GM23338 (cell line): ENCODE measurements at regions not wholly inside any gene's neighbourhood (a gene's known extent, or its start where the extent isn't known, plus 50 kb on each side); places are given as distances from the start of the nearest gene placed in this dataset.

Experiments
- ATAC-seq: fragments of 200-7000 bp; cut with Tn5 transposase; 3 replicates; pipeline ENCODE4 v1.9.1; 2020
- DNase-seq: peaks from one replicate; pipeline ENCODE4 v3.0.0-alpha.2; 2015; ENCODE audit warnings: low spot score
- H2AFZ ChIP-seq: fragments of 200-600 bp; sonication (generic); 2 replicates; pipeline ENCODE4 v1.8.0; 2016; ENCODE audit warnings: antibody characterized with exemption, mild to moderate bottlenecking, moderate library complexity
- H3F3A ChIP-seq: fragments of 200-600 bp; sonication (generic); replicated peaks from 2 replicates; pipeline ENCODE4 v1.8.0; 2017; ENCODE audit warnings: antibody characterized with exemption, mixed run types, low read depth
- H3K27ac ChIP-seq: fragments of 200-600 bp; sonication (generic); 2 replicates; pipeline ENCODE4 v1.6.1; 2016; ENCODE audit warnings: low read depth
- H3K27me3 ChIP-seq: fragments of 200-600 bp; sonication (generic); 2 replicates; pipeline ENCODE4 v1.8.0; 2016; ENCODE audit warnings: mild to moderate bottlenecking, mixed run types, moderate library complexity; ENCODE audit not compliant: insufficient read depth
- H3K36me3 ChIP-seq: fragments of 200-600 bp; sonication (generic); 2 replicates; pipeline ENCODE4 v1.8.0; 2016; ENCODE audit warnings: mild to moderate bottlenecking; ENCODE audit not compliant: insufficient read depth
- H3K4me1 ChIP-seq: fragments of 200-600 bp; sonication (generic); 2 replicates; pipeline ENCODE4 v1.8.0; 2016; ENCODE audit warnings: mild to moderate bottlenecking, moderate library complexity; ENCODE audit not compliant: insufficient read depth
- H3K4me2 ChIP-seq: fragments of 200-600 bp; sonication (generic); 2 replicates; pipeline ENCODE4 v1.7.1; 2017; ENCODE audit warnings: mixed run types
- H3K4me3 ChIP-seq: fragments of 200-600 bp; sonication (generic); 2 replicates; pipeline ENCODE4 v1.6.1; 2016; ENCODE audit warnings: mixed run types
- H3K79me2 ChIP-seq: fragments of 200-600 bp; sonication (generic); replicated peaks from 2 replicates; pipeline ENCODE4 v1.8.0; 2017; ENCODE audit warnings: mild to moderate bottlenecking; ENCODE audit not compliant: insufficient read depth
- H3K9me2 ChIP-seq: fragments of 200-600 bp; sonication (generic); 2 replicates; pipeline ENCODE4 v1.8.0; 2017; ENCODE audit not compliant: insufficient read depth
- H4K20me1 ChIP-seq: fragments of 200-600 bp; sonication (generic); replicated peaks from 2 replicates; pipeline ENCODE4 v1.8.0; 2017; ENCODE audit warnings: mild to moderate bottlenecking; ENCODE audit not compliant: insufficient read depth
- H3K27ac Mint-ChIP-seq: 2 replicates; pipeline ENCODE4 v1.8.0; 2020; ENCODE audit warnings: inconsistent platforms, mild to moderate bottlenecking, moderate library complexity, mixed read lengths
- H3K27me3 Mint-ChIP-seq: 3 replicates; pipeline ENCODE4 v1.8.0; 2022; ENCODE audit warnings: low read depth, mild to moderate bottlenecking, moderate library complexity, mixed read lengths, inconsistent platforms; ENCODE audit not compliant: insufficient read depth, poor library complexity
- H3K36me3 Mint-ChIP-seq: 3 replicates; pipeline ENCODE4 v1.8.0; 2021; ENCODE audit warnings: low read depth, mild to moderate bottlenecking, inconsistent platforms, moderate library complexity, mixed read lengths
- H3K4me1 Mint-ChIP-seq: 3 replicates; pipeline ENCODE4 v1.8.0; 2020; ENCODE audit warnings: mild to moderate bottlenecking, inconsistent platforms, mixed read lengths
- H3K4me3 Mint-ChIP-seq: 3 replicates; pipeline ENCODE4 v1.8.0; 2021; ENCODE audit warnings: moderate library complexity, mild to moderate bottlenecking, inconsistent platforms, mixed read lengths
- H3K9me3 Mint-ChIP-seq: 3 replicates; pipeline ENCODE4 v1.8.0; 2020; ENCODE audit warnings: moderate library complexity, mild to moderate bottlenecking, inconsistent platforms, mixed read lengths
- CREB1 ChIP-seq: fragments of 250-450 bp; sonication (Bioruptor Pico); IDR thresholded peaks from 2 replicates; pipeline ENCODE4 v1.5.0; 2020; ENCODE audit warnings: low read depth, mild to moderate bottlenecking, moderate library complexity
- CTCF ChIP-seq, 2 experiments: fragments of 200-600 bp in 1 of 2; sonication (generic) in 1 of 2; conservative IDR thresholded peaks; 2 replicates each; pipeline versions ENCODE4 v1.5.1 to v1.6.1; 2016 to 2017; ENCODE audit warnings: antibody characterized with exemption in 2 of 2, low read depth in 2 of 2, mild to moderate bottlenecking in 2 of 2, moderate library complexity in 1 of 2
- EZH2phosphoT487 ChIP-seq: fragments of 200-600 bp; sonication (generic); IDR thresholded peaks from one replicate; pipeline ENCODE4 v1.8.1; 2018; ENCODE audit warnings: antibody characterized with exemption; ENCODE audit not compliant: unreplicated experiment
- JUNB ChIP-seq: IDR thresholded peaks from one replicate; pipeline ENCODE4 v1.6.1; 2016; ENCODE audit warnings: antibody characterized with exemption; ENCODE audit not compliant: unreplicated experiment
- REST ChIP-seq: IDR thresholded peaks from one replicate; pipeline ENCODE4 v1.6.1; 2018; ENCODE audit warnings: antibody characterized with exemption; ENCODE audit not compliant: unreplicated experiment
- STAT1 ChIP-seq: IDR thresholded peaks from one replicate; pipeline ENCODE4 v1.6.1; 2016; ENCODE audit warnings: antibody characterized with exemption; ENCODE audit not compliant: unreplicated experiment
- ZNF114 ChIP-seq: fragments of 250-450 bp; sonication (Bioruptor Pico); IDR thresholded peaks from 2 replicates; pipeline ENCODE4 v1.5.0; 2020; ENCODE audit warnings: mild to moderate bottlenecking, moderate library complexity
- ZNF331 ChIP-seq: fragments of 250-450 bp; sonication (Bioruptor Pico); IDR thresholded peaks from 2 replicates; pipeline ENCODE4 v1.5.0; 2020; ENCODE audit warnings: low read depth, mild to moderate bottlenecking, moderate library complexity

GRCh38 chr1:195794225-195794624, 814.0 kb downstream of the KCNT2 start (continued):
- TF ChIP-seq JUNB: no peak
- TF ChIP-seq ZNF331 (CRISPR knock-in tag): no peak

- DNase-seq (no peak), ATAC-seq (no peak)
- Histone ChIP-seq H3K4me3 (no peak overlapping the region), H3K27ac (no peak overlapping the region), H4K20me1 (no peaks in the 10 kb centered on the region), H3K79me2 (no peaks in the 10 kb centered on the region), H3K4me2 (no peak overlapping the region), H3K27me3 (no peaks in the 10 kb centered on the region), H3K4me1 (0 out of 2 replicates have a peak, but pooled peaks cover 9% of the 10 kb centered on the region), H2AFZ (no peak overlapping the region), H3K36me3 (no peaks in the 10 kb centered on the region), H3F3A (no peaks in the 10 kb centered on the region), H3K9me2 (0 out of 2 replicates have a peak, but pooled peaks cover 10% of the 10 kb centered on the region)
- TF ChIP-seq EZH2phosphoT487 (no peak), STAT1 (no peak), REST (no peak), CREB1 (CRISPR knock-in tag) (no peak)
- Mint-ChIP-seq H3K36me3 (peaks cover 13% of the 10 kb centered on the region; the same call in 2 of the 3 replicates), H3K4me3 (no peak overlapping the region), H3K4me1 (peaks cover 6% of the 10 kb centered on the region), H3K27ac (no peak overlapping the region), H3K9me3 (peaks cover 21% of the 10 kb centered on the region), H3K27me3 (no peaks in the 10 kb centered on the region)
These were observed 816.4 kb downstream of the KCNT2 start for GRCh38 chr1:195791796-195792195.

GRCh38 chr1:195790514-195791168, 817.6 kb downstream of the KCNT2 start:
- Mint-ChIP-seq H3K4me1 (peaks cover 6% of the 10 kb centered on the region), H3K27ac (no peak overlapping the region), H3K36me3 (peaks cover 13% of the 10 kb centered on the region; the same call in 2 of the 3 replicates), H3K27me3 (no peaks in the 10 kb centered on the region), H3K9me3 (peaks cover 21% of the 10 kb centered on the region), H3K4me3 (no peak overlapping the region)
- Histone ChIP-seq H3K27me3 (no peaks in the 10 kb centered on the region), H3F3A (no peaks in the 10 kb centered on the region), H2AFZ (no peak overlapping the region), H3K27ac (no peak overlapping the region), H3K79me2 (no peaks in the 10 kb centered on the region), H3K4me3 (no peak overlapping the region), H3K4me1 (0 out of 2 replicates have a peak, but pooled peaks cover 9% of the 10 kb centered on the region), H4K20me1 (no peaks in the 10 kb centered on the region), H3K9me2 (0 out of 2 replicates have a peak, but pooled peaks cover 9% of the 10 kb centered on the region), H3K36me3 (no peaks in the 10 kb centered on the region), H3K4me2 (no peak overlapping the region)
- no peak for DNase-seq
- ATAC-seq: no peak
- TF ChIP-seq ZNF114 (CRISPR knock-in tag): no peak
- TF ChIP-seq CTCF (conservative IDR thresholded peaks at IDR 0.05; ENCODE audit: low read depth in 2 of 2): no peak
- no peak for TF ChIP-seq REST
